ENCODE measurements at regions not wholly inside any gene's neighbourhood (a gene's known extent, or its start where the extent isn't known, plus 50 kb on each side); places are given as distances from the start of the nearest gene placed in this dataset.

DNA sequence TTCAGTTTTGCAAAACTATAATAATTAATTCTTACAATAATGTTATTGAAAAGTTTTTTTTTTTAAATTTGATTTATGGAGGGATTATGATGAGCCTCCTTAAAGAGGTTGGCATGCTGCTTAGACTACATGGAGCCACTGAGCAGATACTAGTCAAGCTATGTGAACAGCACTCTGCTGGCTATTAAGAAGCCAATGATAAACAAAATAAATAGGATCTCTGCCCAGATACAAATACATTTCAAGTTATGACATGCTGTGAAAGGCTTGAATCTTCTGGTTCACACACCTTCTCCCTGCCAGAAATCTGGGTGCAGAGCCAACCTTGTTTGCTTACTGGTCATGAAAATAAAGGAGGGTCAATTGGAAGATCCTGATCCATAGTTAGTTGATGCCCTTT lies 107.4 kb upstream of the NAV3 start:
- DNase-seq (ENCODE audit: low spot score) = no peak

DNA sequence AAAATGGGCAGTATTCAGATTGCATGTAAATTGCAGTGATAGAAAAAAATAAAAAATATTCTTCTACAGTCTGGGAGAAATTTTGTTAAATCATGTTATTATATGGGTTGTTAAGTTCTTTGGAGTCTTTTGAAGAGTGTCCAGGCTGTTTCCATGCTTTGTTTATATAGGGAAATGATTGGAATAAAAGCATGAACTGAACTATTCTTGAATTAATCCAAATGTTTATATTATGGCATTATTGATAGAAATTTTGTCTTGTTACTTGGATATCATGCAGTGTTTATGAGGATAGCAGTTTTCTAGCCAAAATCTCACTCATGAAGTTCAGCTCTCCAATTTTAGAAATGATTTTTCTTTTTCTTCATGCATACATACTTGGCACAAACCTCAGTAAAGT lies 108.2 kb upstream of the NAV3 start:
- DNase-seq (ENCODE audit: low spot score) = no peak

DNA sequence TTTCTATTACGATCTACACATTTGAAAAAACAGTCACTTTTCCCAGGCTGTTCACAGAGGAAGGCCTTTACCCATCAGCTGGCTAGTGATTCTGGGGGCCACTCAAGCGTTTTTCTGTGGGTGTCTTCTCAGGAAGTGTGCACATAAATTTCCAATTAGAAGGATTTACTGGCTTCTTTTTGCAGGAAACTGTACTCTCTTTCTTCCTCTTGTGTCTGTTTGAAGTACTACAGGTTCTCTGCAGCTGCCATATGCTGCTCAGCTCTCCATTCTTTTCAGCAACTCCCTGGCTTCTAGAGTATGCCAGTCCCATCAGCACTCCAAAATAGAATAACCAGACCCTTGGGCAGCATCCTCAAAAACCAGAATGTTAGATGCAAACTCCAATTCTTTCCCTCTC lies 110.4 kb upstream of the NAV3 start:
- no peak for DNase-seq (ENCODE audit: low spot score)

DNA sequence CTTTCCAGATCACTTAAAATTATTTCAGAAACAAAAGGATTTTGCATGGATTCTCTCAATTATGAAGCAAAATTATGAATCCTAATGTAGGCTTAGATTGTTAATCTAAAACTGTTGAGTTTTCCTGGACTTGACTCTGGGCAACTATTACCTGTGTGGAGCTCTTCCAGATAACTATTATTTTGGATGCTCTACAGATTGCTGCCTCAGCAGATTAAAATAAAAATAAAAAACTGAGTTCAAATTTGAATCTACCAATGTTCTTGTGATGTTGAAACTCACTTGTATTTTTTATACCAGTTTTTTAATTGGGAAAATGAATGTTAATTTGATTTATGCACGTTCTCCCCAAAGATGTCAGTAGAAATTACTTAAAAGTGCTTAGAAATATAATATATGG lies 120.5 kb upstream of the NAV3 start:
- DNase-seq (ENCODE audit: low spot score) = no peak

DNA sequence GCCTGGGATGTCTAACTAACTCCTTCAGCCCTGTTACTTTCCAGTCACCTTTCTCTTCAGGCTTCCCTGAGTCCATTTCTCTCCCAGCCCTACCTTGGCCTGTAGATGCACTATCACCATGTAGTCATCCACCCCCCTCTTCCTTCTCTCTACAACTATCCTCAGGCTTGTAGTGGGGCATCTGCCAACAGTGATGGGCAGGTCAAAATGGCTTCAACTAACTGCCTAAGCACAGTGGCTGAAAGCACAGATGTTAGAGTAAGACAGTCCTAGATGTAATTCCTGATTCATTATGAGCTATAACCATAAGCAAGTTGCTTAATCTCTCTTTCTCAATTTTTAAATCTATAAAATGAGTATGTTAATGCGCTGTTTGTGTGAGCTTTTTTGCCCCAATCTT lies 133.6 kb upstream of the NAV3 start:
- DNase-seq (ENCODE audit: low spot score) = no peak

DNA sequence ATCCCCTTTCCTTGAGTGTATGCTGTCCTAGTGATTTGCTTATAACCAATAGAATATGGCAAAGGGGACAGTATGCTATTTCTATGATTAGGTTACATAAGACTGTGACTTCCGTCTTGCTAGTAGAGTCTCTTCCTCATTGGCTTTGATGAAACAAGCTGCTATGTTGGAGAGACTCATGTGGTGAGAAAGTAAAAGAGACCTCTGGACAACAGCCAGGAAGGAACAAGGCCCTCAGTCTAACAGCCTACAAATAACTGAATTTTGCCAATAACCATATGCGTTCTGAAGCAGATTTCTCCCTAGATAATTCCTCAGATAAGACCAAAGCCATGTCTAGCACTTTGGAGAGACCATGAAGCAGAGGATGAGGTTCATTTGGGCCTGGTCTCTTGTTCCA lies 134.5 kb upstream of the NAV3 start:
- no peak for DNase-seq (ENCODE audit: low spot score)

DNA sequence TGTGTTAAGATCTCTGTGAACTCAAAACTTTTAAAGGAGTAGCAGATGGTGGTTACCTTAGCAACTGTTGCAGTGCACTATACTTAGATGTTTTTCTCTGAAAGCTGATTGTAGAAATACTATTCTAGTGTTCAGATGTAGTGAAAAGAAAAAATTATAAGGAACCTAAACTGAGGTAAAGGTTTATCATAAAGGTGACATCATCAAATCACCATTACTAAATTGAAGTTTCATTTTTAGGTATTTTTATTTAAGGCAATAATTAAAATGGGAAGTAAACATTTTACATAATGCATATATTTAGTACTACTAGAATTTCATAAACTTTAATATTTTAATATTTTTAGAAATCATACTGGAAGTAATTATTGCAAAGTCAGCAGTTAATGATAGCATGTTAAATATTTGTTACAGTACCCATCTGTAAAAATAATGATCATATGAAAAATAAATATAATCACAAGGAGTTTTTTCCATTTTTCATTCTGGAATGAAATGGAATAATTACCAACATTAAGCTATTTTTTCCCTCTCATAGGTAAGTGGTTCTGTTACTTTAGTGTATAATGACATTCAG lies 141.1 kb upstream of the NAV3 start:
- DNase-seq (ENCODE audit: low spot score) = no peak

DNA sequence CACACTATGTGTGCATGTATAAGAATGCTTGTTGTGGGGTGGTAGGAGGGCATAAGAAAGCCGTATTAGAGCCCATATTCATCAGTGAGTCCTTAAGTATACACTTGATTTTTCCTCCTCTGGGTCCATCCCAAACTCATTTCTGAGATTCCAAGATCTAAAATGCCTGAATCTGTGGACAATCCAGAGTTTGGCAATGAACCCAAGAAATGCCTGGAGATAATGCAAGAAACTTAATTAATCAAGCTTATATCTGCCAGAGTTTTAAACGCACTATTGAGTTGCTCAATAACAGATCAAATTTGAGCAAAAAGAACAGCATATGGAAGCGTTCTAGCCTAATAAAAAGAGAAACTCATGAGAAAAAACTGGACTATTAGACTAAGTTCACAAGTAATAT lies 143.4 kb upstream of the NAV3 start:
- no peak for DNase-seq (ENCODE audit: low spot score)

DNA sequence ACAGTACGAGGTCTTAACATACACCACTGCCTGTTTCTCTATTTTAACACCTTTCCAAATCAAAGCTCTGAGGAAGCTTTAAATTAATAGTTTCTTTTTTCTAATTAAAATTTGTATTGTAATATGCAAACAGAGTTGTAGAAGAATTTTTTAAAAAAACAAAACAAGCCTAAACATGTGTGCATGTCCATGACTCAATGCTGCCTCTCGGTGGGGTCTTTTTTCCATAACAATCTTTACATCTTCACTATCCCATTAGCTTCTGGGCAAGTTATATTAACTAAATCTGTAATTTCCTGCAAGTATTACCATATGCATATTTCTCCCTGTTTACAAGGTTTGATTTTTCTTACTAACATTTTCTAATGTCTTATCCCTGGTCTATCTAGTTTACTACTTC lies 143.9 kb upstream of the NAV3 start:
- DNase-seq (ENCODE audit: low spot score) = no peak

DNA sequence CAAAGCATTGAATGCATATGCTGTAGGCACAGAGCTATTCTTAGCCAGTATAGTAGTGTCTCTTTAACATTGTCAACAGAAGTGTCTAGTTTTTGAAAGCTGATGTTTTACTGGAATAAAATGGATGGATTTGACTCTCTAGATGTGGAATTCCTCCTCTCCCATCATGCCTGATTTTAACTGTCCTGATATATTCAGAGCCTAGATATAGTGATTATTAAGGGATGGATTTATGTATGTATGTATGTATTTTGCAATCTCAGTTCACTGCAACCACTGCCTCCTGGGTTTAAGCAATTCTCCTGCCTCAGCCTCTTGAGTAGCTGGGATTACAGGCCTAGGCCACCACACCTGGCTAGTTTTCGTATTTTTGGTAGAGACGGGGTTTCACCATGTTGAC lies 144.8 kb upstream of the NAV3 start:
- DNase-seq (ENCODE audit: low spot score) = no peak

DNA sequence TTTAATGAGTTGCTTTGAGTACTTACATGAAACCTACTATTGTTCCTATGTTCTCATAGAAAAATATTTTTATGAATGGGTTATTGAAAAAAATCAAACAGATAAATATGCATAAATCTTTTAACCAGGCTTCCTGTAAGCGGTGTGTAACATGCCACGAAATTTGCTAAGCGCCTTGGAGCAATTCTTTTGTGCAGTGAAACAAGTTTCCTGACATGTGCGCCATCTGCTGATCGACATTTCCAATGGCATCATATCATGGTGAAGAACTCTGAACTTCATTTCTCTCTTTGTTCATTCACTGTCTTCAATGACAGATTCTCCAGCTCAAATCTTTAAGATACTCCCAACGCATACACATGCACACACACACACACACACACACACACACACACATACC lies 145.6 kb upstream of the NAV3 start:
- peak; percentile 63 for DNase-seq (ENCODE audit: low spot score)

DNA sequence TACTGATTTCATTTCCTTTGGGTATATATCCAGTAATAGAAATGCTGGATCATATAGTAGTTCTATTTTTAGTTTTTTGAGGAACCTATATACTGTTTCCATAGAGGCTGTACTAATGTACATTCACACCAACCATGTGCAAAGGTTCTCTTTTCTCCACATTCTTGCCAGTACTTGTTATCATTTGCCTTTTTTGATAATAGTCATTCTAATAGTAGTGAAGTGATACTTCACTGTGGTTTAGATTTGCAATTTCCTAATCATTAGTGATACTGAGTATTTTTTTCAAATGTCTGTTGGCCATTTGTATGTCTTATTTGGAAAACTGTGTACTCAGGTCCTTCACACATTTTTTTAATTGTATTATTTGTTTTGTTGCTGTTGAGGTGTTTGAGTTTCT lies 148.2 kb upstream of the NAV3 start:
- DNase-seq (ENCODE audit: low spot score) = no peak

DNA sequence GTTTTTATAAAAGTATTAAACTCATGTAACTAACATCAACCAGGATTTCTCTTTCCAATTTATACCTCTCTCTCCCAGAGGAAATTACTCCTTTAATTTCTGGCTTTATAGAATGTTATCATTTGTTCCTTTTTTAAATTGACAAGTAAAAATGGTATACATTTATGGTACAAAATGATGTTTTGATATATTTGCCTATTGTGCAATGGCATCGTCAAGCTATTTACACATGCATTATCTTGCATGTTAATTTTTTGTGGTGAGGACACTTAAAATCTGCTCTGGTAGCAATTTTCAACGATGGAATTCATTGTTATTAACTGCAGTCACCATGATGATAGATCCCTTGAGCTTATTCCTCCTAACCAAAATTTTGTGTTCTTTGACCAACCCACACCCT lies 149.0 kb upstream of the NAV3 start:
- no peak for DNase-seq (ENCODE audit: low spot score)

DNA sequence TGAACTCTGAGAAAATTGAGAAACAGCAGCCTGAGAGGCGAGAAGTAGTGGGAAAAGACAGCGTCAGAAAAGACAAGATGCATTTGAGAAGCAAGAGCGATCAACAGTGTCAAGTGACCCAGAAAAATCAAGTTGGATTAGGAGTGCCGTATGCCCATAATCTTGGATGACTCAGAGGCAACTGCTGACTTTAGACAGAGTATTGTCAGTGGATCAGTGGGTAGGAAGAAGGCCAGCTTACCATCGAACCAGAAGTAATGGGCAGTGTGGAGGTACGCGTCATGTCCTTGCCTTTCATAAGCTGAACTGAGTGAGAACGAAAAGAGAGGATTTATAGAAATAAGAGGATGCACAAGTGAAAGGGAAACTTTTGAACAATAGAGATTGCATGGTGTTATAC lies 151.0 kb upstream of the NAV3 start:
- DNase-seq (ENCODE audit: low spot score) = no peak

DNA sequence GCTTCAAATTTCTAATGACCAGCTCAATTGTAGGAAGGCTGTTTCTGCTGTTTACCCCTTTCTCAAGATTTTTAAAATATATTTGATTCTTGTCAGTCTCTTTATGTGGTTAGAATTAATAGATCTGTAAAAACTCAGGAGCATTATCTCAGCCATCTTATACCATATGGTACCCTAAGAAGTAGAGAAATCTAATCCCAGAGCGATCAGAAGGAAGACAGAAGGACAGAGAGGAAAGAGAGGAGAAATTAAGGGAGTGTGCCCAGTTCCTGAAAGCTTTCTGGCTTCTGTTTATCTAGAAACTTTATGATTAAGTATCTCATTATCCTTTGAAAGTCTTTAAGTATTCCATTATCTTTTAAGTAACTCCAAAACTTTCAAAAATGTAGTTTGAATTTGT lies 152.1 kb upstream of the NAV3 start:
- DNase-seq (ENCODE audit: low spot score) = no peak

DNA sequence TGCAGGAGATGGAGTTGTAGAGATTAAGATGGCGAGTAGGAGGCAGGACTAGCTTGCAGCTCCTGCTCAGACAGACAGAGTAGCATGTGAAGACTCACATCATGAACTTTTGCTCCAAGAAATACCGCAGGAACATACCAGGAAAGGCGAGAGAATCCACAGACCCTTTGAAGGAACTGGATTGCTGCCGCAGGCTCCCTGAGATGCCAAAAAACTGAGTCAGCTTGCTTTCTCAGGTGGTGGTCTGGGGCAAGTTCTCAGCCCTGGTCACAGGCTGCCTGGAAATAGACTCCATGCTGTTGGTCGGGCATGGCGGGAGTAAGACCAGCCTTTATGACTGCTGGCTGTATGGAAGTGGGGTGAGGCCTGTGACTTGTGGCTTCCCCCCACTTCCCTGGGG lies 163.6 kb upstream of the NAV3 start:
- DNase-seq (ENCODE audit: low spot score) = no peak

DNA sequence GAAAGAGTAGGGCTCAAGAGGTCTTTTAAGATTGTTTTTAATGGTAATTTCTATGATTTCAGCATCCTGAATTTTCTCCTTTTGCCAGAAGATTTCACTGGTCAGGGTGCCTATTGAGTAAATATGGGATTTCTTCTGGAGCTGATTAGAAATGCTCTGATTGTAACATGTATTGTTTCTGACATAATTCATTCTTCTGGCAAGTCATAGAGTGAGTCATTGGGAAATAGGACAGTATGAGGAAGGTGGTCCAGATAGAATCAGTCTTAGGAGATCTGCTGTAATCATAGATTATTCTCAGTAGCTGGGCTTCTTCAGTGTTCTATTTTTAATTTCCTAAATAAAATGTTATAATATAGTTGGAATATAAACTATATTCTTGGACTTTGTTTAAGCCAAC lies 182.0 kb upstream of the NAV3 start:
- DNase-seq (ENCODE audit: low spot score) = no peak

DNA sequence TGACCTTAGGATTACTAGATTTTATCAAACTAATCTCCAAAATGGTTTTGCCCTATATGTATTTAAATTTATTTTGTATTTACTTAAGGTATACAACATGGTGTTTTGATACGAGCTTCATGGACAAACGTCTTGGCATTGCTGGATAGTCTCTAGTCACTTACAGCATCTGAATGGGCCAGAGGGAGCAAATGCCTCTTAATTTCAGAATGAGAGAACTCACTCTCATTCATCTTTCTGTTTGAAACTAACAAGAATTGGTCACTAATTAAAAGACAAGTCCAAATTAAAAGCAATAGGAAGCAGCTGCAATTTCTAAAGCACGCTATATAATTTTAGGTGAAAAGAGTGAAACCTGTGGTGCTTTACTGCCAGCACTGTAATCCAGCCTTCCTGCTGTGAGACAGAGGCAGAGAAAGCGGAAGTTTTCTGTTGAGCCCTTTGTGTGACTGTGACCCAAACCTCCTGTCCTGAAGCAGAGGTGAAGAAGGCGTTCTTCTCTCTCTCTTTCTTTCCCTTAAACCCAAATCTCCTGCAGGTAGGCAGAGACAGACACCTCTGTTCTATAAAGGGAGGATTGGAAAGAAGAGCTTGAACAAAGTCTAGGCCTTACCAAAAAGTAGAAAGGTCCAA lies 184.6 kb upstream of the NAV3 start:
- DNase-seq (ENCODE audit: low spot score) = no peak

DNA sequence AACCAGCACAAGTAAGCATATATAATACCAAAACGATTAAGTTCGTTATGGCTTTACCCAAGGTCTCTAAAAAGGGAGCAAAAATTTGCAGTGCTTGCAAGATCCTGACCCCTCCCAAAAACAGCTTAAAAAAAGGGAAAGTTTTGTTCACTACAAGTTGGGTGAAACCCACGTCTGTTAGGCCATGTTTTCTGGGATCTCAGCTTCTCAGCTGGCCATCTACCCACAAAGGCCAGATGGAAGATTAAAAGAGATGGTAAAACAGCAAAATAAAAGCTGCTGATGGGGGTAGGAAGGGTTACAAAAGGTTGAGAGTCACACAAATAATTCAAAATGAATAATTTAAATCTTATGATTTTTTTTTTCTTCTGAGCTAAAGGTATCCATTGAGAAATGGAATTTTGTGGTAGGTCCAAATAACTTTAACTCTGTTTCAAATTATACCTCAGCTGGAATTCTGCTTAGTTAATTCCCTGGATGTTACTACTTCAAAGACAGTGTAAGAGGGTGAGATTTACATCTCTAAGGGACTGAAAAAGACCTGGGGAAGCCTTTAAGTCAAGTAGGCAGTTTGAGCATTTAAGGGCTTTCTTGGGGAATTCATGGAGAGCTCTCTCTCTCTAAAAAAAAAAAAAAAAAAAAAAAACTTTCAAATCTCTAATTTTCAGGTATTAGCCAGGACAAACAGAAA lies 185.6 kb upstream of the NAV3 start:
- DNase-seq (ENCODE audit: low spot score) = no peak

DNA sequence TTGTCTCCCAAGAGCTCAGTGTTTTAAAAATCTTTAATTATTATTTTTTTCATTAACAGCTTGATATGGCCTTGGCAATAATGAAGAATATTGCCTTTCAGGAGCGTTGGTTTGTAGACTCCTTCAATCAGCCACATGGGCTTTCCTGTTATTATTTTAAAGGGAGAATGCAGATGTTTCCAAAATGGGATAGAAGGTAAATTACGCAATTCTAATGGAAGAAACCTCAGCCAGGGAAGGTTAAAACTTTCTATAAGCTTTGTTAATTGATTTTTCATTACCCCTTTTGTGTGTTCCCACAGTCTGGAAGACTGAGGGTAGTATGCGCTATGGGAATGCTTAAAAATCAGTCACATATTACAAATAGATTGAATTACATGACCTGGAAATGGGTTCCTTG lies 188.4 kb upstream of the NAV3 start:
- no peak for DNase-seq (ENCODE audit: low spot score)

DNA sequence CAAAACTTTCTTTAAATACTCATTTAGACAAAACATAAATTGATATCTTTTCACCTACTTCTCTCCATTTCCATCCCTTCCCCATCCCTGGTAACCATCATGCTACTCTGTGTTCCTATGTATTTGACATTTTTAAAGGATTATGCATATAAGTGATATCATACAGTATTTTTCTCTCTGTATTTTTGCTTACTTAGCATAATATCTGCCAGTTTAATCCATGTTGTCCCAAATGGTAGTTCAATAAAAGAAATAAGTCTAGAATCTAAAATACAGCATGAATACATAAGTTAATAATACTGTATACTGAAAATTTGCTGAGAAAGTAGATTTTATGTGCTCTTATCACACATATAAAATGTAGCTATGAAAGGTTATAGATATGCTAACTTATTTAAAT lies 190.3 kb upstream of the NAV3 start:
- no peak for DNase-seq (ENCODE audit: low spot score)

DNA sequence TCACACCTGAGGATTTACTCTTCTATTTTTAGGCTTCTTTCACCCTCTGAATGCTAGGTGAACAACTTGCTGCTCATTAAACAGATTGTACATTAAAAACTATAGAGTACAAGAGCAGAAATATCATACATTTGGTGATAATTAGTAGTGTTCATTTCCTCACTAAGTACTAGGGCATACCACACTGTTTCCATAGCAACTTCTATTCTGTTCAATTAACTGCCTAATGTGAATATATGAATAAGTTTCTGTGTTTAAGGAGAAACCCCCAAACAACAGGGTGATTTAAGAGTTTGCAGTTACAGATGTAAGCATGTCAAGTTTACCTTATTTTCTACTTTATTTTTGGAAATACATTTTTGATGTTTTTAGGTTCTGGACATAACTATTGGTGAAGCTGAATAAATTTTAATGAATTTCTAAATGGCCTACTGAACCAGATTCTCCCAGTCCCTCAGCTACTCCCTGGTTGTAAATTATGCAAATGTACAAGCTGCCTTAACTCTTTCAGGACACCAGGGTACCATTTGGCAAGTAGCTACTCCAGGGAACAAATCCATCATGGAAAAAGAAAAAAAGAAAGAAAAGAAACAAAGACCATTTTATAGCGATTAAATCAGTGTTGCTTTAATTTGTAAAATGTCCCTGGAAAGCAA lies 199.8 kb upstream of the NAV3 start:
- DNase-seq (ENCODE audit: low spot score) = no peak

DNA sequence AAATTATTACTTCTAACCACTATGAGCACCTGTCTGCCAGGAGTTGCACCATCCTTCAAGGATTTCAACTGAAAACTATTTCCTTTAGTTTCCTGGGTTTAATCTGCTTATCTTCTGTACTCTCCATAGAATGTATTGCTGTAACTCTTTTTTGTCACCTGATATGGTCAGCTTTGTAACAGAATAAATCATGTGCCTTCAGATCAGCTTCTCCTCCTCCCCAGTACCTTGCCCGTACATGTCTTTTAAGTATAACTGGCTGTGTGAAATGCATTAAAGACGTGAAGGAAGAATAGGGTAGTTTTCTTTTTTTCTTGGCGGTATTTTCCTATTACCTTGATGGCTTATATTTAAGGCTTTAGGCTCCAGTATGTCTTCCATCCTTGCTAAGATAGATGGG lies 200.3 kb upstream of the NAV3 start:
- DNase-seq (ENCODE audit: low spot score) = no peak
